HG03457 (cell line): ENCODE measurements at regions not wholly inside any gene's neighbourhood (a gene's known extent, or its start where the extent isn't known, plus 50 kb on each side); places are given as distances from the start of the nearest gene placed in this dataset.

Experiments used
- ATAC-seq: cut with Tn5 transposase; IDR thresholded peaks from one replicate; pipeline ENCODE4 v1.9.1; 2021; ENCODE audit warnings: moderate number of reproducible peaks; ENCODE audit not compliant: unreplicated experiment

DNA sequence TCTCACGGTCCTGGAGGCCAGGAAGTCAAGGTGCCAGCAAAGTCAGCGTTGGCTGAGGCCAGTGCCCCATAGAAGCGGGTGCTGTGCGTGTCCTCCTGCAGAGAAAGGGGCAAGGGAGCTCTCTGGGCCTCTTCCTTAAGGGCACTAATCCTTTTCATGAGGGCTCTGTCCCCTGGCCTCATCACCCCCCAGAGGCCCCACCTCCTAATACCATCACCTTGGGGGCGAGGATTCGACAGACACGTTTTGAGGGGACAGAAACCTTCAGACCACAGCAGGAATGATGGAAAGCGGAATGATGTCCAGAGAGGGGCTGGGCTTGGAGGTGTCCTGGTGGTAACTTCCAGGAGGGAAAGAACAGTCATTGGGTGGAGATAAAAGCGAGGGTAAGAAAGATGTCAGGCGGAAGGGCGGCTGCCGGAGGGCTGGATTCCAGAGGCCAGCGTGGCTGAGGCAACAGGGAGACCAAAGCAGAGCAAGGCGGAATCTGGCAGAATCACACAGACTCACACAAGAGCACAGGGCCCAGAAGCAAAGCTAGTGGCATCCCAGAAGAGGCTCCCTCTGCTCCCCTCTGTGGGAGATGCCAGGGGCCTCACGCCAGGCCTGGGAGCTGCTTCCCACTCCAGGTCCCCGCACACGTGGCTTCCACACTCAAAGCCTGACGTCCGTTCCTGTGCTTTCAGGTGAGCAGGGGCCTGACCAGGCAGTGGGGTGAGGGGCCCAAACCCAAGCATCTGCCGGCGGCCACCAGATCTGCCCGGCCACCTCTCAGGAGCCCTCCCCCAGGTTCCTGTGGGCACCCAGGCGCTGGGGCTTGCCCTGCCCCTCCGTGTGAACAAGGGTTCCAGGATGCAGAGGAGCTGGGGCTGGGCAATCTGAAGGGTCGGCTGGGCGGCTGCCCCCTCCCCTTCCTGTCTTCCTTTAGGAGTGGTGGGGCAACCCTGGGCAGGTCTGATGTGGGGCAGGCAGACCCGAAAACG, 784.5 kb downstream of the BRD1 start:
- ATAC-seq = no peak

DNA sequence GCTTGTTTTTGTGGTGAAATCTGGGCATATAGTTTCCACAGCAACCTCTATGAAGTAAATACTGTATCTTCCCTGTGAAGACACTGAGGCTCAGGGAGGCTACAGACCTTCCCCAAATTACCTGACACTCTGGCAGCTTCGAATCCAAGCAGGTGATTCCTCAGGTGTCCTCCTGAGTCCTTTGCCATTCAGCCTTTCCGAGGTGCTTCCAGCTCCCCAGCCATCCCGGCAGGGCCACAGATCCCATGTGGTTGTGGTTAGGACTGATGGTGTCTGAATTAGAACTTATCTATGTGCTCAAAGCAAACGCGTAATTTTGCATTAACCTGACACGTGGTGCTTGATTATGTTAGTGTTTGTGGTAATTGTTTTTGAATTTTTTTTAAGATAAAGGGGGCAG, 785.6 kb downstream of the BRD1 start:
- ATAC-seq = no peak

DNA sequence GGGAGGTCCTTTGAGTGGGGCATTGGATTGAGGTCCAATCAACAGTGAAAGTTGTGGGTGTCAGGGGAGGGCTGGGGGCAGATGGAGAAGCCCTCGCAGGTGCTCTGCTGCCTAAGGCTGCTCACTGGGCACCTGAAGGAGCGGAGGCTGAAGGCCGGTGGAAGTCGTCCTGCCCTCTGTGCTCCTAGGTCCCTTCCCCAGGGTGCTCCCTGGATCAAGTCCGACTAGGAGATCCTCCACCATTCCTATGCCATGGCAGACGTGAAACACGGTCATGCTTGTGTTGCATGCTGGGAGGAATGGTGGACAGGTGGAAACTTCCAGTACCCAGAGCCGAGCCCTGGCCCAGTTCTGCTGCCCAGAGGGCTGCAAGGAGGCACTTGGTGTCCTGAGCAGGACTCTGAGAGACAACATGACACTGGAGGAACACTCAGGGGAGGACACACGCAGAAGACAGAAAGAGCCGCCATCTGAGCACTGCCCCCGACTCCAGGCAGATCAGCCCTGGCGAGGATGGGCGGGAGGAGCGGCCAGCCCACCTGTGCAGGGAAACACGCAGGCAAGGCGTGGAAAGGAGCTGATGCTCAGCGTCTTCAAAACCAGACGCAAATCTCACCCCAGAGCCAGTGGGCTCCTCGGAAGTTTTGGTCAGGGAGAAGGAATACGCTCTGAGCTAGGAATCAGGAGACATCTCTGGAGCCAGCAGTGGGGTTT, 786.8 kb downstream of the BRD1 start:
- ATAC-seq = no peak

DNA sequence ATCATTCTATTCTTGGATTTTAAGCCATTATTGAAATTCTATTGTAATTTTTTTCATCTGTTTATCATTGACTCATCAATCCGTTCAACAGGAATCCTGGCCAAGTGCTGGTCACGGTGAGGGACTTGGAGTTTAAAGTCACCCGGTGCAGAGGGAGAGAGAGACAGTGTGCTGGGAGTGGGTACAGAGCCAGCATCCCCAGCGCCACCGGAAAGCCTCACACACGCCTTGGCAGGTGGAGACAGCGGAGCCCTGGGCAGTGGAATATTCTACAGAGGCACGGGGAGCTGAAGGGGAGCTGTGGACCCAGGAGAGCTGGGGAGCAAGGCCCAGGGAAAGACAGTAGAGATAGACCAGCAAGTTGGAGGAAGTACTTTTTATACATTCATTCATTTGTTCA, 787.6 kb downstream of the BRD1 start:
- no peak for ATAC-seq

DNA sequence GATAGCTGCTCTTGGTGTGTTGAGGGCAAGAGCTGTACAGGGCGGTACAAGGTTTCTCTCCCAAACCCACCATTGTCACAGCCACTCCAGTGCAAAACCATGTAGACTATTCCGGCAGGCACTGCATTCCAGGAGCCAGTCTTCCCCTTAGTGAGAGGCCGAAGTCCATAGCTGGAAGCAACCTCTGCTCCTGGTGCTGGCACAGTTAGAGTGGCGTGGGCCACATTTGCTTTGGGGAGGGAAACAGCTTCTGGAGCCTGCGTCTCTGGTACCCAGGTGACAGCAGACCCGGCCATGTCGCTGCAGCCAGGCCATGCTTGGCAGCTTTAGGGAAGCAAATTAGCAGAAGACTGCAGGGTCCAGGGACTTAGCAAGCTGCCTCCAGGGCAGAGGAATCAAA, 788.0 kb downstream of the BRD1 start:
- no peak for ATAC-seq

DNA sequence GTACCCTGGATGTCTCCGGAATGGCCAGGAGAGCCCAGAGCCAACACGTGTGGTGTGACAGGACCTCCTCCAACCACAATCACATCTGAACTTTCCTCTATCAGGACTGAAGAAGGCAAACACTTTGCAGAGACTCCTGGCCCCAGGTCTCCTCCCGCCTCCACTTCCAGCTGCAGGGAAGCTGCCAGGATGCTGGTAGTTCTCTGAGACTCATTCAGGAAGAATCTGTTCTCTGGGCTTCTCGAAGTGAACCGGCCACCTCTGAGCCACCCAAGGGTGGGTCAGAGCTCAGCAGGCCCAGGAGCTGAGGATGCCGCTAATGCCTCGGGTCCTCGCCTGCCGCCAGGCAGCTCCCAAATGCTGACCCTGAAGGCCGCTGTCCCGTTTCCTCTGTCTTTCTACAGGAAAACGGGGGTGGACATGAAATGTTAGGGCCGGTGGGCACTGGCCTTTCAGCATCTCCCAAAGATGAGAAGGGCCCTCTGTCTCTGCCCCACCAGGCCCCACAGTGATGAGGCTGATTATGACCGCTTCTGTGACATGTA, 789.9 kb downstream of the BRD1 start:
- no peak for ATAC-seq

DNA sequence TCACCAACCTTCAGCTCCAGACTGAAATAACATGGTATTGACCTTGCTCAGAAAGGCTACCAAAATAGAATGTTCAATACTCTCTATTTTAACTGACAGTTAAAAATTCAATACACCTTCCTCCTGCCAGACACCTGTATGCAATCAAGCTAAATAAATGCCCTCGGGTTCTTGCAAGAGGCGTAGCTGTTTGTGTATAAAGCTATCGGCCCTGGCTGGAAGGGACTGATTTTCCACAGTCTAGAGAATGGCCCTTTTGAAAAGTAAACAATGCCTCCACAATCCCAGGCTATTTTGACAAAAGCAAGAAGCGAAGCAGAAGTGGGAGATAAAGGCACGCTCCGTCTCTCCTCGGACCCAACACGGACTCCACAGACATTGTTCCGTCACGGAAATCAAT, 791.2 kb downstream of the BRD1 start:
- no peak for ATAC-seq

DNA sequence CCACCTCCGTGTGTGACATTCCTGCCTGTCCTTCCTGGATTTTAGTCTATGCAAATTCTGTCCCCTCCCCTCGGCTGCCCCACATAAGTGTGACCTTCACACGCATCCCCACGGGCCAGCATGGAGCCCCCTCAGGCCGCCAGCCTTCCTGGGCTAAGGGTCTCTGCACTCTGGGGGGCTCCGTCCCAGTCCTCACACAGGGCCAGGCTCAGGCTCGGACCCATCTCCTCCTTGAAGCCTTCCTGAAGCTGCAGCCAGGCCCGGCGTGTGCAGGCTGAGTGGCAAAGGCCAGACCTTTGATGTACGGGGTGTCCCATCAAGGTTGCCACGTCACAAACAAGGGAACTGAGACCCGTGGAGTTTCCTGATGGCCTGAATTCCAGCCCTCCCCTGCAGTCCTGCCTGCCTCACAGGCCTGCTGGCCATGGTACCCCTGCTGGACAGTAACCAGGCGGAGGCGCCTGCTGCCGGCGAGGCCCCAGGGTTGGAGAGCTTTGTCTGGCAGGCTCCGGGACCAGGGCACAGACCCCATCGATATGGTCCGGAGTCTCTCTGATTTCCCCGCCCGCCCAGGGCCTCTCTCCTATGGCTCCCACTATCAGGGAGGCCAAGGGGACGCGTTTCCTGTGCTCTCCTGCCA, 791.7 kb downstream of the BRD1 start:
- no peak for ATAC-seq

DNA sequence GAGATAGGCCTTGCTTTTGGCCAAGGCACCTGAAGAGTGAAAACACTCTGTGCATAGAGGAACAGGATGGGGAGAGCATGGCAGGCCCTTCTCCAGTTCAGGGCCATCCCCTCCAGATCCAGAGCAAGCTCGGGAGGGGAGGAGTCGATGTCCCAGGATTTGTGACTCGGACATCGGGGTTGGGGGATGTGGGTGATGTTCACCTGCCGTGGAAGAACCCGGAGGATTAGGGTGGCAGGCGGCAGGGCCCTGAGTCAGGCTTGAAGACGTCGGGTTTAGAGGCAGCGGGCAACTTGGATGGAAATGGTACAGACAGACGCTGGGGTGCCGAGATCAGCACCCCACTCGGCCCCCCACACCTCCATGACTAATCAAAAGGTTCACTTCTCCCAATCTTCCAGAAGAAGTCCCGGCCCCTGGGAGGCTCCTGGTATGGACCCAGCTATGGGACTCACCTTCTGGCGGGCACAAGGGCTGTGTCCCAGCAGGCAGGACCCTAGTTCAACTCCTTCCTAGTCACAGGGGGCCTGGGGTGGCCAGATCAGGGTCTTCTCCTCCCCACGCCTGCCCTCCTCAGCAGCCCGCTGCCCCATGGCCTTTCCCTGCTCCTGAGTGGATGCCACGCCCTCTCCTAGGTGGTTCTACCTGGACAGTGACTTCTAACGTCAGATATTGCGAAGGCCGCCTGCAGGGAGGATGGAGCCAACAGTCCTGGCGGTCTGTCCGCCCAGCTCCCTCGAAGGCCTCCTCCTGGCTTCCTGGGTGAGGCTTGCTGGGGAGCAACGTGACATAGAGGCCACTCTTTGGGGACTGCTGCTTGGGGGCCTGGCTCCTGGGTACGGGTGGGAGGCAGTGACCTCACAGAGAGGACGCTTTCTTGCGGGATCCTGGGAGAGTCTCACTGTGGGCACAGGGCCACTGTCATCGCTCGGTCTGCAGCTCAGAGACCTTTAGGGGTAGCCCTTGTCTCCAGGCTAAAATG, 792.5 kb downstream of the BRD1 start:
- no peak for ATAC-seq

DNA sequence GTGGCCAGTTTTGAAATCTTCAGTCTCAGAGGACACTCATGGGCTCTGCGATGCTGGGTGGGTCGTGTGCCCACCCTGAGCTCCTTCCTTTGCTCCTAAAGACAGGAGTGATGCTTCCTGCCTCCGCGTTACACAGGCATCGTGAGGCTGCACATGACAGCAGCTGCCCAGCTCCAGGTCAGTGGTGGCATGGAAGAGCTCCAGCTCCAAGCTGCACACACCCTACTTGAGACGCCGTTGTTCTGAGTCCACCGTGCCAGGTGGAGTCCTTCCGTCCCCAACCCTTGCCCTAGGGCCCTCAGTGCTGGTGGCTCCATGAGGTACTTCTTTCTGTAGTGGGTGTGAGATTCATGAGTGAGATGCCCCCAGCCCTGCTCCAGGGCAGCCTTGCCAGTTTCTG, 794.1 kb downstream of the BRD1 start:
- ATAC-seq = no peak

DNA sequence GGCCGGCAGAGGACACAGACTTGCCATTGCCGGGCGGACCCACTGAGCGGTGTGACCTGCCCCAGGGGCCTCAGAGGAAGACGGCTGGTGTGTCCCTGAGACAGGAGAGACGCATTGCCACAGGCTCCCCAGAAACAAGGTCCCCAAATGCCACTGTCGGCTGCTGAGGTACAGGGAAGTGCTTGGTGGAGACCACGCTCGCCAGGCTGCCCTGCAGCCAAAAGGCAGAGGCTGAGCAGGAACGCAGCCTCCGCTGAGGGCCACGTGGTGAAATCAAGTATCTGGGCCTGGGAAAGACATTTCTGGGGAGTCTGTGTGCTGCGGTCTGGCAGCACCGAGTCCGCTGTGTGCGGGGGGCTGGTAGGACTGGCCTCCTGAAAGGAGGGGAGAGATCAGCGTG, 794.9 kb downstream of the BRD1 start:
- no peak for ATAC-seq

DNA sequence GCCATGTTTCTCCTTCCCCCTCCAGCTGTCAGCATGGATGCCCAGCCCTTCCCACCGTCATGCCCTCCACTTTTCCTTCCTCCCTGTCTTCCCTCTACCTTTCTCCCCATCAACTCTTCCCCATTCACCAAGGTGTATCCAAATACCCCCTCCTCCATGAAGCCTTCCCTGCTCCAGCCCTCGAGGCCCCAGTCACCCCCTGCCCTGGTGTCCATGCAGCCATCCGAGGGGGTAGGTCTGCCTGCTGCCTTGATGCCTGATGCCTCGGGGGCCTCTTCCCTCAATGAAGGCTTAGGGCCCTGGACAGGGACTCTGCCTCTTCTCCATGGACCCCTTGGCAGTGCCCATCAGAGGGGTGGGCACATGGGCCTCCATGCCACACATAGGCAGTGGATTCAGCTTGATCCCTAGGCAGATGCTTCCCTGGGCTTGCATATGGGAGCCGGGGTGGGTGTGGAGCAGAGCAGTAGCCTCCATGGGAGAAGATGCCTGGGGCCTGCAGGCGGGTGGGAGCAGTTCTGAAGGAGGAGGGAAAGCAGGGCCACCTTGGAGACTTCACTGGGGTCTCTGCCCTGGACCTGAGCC, 795.8 kb downstream of the BRD1 start:
- ATAC-seq = no peak

DNA sequence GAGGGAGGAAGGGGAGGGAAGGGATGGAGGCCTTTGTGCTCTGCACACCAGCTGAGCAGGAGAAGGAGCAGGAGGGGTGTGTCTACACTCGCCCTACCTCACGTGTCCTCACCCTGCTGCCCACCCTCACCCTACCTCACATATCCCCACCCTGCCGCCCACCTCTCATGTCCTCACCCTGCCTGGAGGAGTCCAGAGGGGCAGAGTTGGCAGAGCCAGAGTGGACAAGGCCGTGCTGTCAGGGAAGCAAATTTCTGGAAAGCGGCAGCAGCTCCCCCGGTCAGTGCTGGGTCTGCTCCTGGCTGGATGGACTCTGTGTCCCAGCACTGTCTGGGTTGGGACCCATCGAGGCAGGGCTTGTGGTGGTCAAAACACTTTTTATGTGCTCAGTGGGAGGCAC, 799.6 kb downstream of the BRD1 start:
- no peak for ATAC-seq

DNA sequence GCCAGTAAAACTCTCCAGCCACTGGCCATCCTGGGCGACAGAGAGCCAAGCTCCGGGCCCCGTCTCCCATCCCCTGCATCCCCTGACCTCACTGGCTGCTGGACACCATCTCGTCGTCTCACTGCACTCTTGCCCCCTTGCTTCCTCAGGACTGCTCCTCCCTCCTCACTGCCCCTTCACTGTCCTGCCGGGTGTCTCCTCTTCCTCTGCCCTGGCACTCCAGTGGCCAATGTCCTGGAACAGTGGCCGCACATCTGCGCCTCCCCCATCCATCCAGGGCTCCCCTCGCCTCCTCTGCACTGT, 800.4 kb downstream of the BRD1 start:
- no peak for ATAC-seq

DNA sequence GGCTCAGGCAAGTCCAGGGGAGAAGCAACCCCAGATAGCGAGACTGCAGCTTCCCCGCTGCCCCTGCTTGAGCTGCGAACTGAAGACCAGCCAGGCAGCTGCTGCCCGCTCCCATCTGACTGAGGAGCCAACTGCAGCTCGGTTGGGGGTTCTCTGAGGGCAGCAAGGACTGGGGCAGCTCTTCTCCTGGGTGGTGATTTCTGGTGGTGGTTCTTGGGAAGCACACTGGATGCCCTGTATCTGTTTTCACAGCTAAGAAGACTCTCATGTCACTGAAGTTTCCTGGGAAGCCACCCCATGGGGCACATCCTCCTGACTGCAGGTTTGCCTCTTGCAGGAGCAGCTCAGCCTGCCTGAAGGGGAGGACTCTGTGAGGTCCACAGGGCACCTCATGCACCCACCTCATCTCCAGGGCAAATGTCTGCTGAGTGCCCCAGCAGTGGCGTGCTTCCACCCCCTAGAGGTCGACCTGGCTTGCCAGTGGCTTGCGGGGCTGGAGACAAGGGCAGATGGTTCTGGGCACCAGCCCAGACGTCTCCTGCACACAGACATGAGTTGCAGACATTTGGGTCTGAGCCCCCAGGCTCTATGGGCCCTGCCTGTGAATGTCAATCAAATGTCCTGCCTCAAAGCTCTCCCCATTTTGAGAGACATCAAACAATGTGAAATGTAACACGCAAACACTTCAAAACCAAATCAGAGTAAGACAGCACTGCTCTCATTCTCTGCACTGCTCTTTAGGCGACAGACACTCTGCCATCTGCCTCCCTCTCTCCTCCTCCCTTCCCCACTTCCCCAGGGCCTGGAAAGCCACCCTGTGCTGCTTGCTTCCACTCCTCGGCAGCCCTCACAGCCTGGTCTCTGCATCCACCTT, 800.9 kb downstream of the BRD1 start:
- ATAC-seq = no peak

DNA sequence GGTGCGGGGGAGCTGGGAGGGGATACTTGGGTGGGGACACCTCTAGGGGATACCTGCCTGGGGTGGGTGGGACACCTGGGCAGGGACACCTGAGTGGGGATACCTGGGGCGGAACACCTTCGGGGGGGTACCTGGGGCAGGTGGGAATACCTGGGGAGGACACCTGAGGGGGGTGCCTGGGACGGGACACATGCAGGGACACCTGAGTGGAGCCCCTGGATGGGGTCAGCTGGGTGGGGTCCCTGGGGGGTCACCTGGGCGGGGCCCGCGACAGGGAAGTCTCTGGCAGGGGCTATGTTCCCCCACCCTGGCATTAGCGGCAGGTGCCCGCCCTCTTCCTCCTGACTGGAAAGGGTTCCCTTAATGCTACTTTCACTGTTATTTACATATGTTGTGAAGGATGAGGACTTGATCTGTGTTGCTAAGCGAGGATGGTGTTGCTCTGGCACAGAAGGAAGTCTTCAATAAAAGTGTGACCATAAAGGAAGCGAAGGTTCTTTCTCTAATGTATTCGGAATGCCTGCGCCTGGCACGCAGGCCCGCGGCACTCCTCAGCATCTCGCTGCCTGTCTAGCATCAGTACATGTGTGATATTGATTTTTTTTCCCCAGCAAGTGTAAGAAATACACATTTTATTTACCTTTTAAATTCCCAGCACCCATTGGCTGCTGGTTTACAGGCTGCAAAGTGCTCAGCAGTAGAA, 801.7 kb downstream of the BRD1 start:
- no peak for ATAC-seq

DNA sequence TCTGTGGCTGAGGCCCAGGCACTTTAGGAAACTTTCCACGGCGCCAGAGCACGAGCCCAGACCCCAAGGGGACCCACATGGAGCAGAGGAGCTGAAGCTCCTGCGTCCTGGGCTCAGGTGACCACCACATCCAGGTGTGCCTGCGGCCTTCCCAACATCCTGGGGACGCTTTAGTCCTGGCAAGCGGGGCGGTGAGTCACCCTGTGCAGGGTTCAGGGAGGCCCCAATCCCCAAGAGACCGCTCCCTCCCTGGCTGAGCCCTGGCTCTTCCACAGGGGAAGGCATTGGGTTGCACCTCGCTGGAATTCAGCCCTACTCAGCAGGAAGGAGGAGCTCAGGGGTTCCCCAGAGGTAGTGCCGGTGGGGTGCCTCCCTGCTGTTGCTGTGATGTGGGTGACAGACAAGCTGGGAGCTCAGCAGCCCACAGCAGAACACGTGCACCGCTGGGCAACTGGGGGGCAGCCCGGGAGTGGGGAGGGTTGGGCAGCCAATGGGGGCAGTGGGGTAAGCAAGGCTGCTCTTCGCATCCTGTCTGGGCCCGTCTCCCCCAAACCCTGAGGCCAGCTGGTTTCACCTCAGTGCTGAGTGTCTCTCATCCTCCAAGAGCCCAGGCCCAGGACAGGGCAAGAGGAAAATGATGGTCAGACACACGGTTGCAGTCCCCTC, 802.8 kb downstream of the BRD1 start:
- no peak for ATAC-seq
